ENCODE measurements at regions not wholly inside any gene's neighbourhood (a gene's known extent, or its start where the extent isn't known, plus 50 kb on each side); places are given as distances from the start of the nearest gene placed in this dataset.

- no peaks in the 10 kb centered on the region for H3K9me3 ChIP-seq
- H3K36me3 ChIP-seq = no peaks in the 10 kb centered on the region
- no peak overlapping the region for H3K4me3 ChIP-seq (ENCODE audit: low read depth, low read length)
- no peak for DNase-seq
- H3K4me1 ChIP-seq = no peaks in the 10 kb centered on the region
- H3K27me3 ChIP-seq = no peaks in the 10 kb centered on the region
- TF ChIP-seq CTCF (IDR thresholded peaks at IDR 0.05; ENCODE audit: low read depth, low read length) = no peak
Observed at GRCh38 chr3:110062716-110063115, 725.4 kb upstream of the DPPA4 start.

GRCh38 chr3:110063178-110063577 is 725.8 kb upstream of the DPPA4 start:
- no peaks in the 10 kb centered on the region for H3K9me3 ChIP-seq
- no peaks in the 10 kb centered on the region for H3K4me1 ChIP-seq
- no peaks in the 10 kb centered on the region for H3K27me3 ChIP-seq
- no peak for DNase-seq
- H3K4me3 ChIP-seq (ENCODE audit: low read depth, low read length) = no peak overlapping the region
- TF ChIP-seq CTCF (IDR thresholded peaks at IDR 0.05; ENCODE audit: low read depth, low read length) = no peak
- H3K36me3 ChIP-seq = no peaks in the 10 kb centered on the region

GRCh38 chr3:110066206-110066605 is 728.9 kb upstream of the DPPA4 start:
- no peak for DNase-seq
- no peaks in the 10 kb centered on the region for H3K36me3 ChIP-seq

GRCh38 chr3:110067527-110067926 is 730.2 kb upstream of the DPPA4 start:
- no peaks in the 10 kb centered on the region for H3K36me3 ChIP-seq
- DNase-seq = no peak
- H3K4me1 ChIP-seq = no peaks in the 10 kb centered on the region
- no peak for TF ChIP-seq CTCF (IDR thresholded peaks at IDR 0.05; ENCODE audit: low read depth, low read length)
- H3K4me3 ChIP-seq (ENCODE audit: low read depth, low read length) = no peak overlapping the region
- no peaks in the 10 kb centered on the region for H3K9me3 ChIP-seq
- H3K27me3 ChIP-seq = no peaks in the 10 kb centered on the region

More at GRCh38 chr3:110066206-110066605, 728.9 kb upstream of the DPPA4 start:
- no peak overlapping the region for H3K4me3 ChIP-seq (ENCODE audit: low read depth, low read length)
- no peaks in the 10 kb centered on the region for H3K9me3 ChIP-seq
- no peaks in the 10 kb centered on the region for H3K4me1 ChIP-seq
- no peaks in the 10 kb centered on the region for H3K27me3 ChIP-seq
- no peak for TF ChIP-seq CTCF (IDR thresholded peaks at IDR 0.05; ENCODE audit: low read depth, low read length)

GRCh38 chr3:110069761-110070160 is 732.4 kb upstream of the DPPA4 start:
- H3K4me3 ChIP-seq (ENCODE audit: low read depth, low read length) = no peak overlapping the region
- H3K36me3 ChIP-seq = no peaks in the 10 kb centered on the region
- no peak for DNase-seq
- no peaks in the 10 kb centered on the region for H3K27me3 ChIP-seq
- no peaks in the 10 kb centered on the region for H3K9me3 ChIP-seq
- H3K4me1 ChIP-seq = no peaks in the 10 kb centered on the region
- no peak for TF ChIP-seq CTCF (IDR thresholded peaks at IDR 0.05; ENCODE audit: low read depth, low read length)

GRCh38 chr3:110070161-110070916 is 733.0 kb upstream of the DPPA4 start:
- no peak for DNase-seq
- H3K27me3 ChIP-seq = no peaks in the 10 kb centered on the region
- no peaks in the 10 kb centered on the region for H3K4me1 ChIP-seq
- TF ChIP-seq CTCF (IDR thresholded peaks at IDR 0.05; ENCODE audit: low read depth, low read length) = no peak
- no peaks in the 10 kb centered on the region for H3K36me3 ChIP-seq
- H3K4me3 ChIP-seq (ENCODE audit: low read depth, low read length) = no peak overlapping the region
- no peaks in the 10 kb centered on the region for H3K9me3 ChIP-seq

Measured in BE2C (cell line).